PC-9 (cell line): ENCODE measurements at regions not wholly inside any gene's neighbourhood (a gene's known extent, or its start where the extent isn't known, plus 50 kb on each side); places are given as distances from the start of the nearest gene placed in this dataset.
"Not testable (repeated sequence)": the region's sequence is repeated elsewhere in the genome, so short reads cannot be mapped to it uniquely, and the experiment has no call there.

Experiments used
- BruUV-seq: library from RNA; stranded (reverse); fragments of 400-500 nt; replicated peaks from 2 replicates; lab custom pipeline; 2021; lab: Mats Ljungman, UMichigan
- CTCF ChIA-PET: fragments of 300-600 bp; sonication (Branson Sonifier 250); formaldehyde crosslinking; loops from one replicate; lab custom pipeline; 2022; ENCODE audit warnings: antibody characterized with exemption; lab: Charles Lee
- POLR2A ChIA-PET: fragments of 300-600 bp; sonication (Branson Sonifier 250); formaldehyde crosslinking; loops from one replicate; lab custom pipeline; 2022; ENCODE audit warnings: antibody characterized with exemption; ENCODE audit not compliant: unreplicated experiment; lab: Charles Lee
- DNase-seq, 2 experiments: peaks; one replicate each; pipeline versions ENCODE4 v3.0.0 to v3.0.0-alpha.2; 2015 to 2022; ENCODE audit warnings: mixed read lengths in 1 of 2
- H2AFZ ChIP-seq: fragments of 200-600 bp; sonication (generic); 2 replicates; pipeline ENCODE4 v1.8.1; 2017; ENCODE audit warnings: antibody characterized with exemption
- H3F3A ChIP-seq: fragments of 200-600 bp; sonication (generic); 2 replicates; pipeline ENCODE4 v1.8.1; 2017; ENCODE audit warnings: antibody characterized with exemption, mild to moderate bottlenecking, low read depth; ENCODE audit not compliant: insufficient read depth
- H3K27ac ChIP-seq: fragments of 200-600 bp; sonication (generic); 2 replicates; pipeline ENCODE4 v1.6.1; 2016; ENCODE audit warnings: mixed run types
- H3K27me3 ChIP-seq: fragments of 200-600 bp; sonication (generic); 2 replicates; pipeline ENCODE4 v1.6.1; 2016; ENCODE audit warnings: low read depth, mixed run types; ENCODE audit not compliant: insufficient read depth
- H3K36me3 ChIP-seq: fragments of 200-600 bp; sonication (generic); 2 replicates; pipeline ENCODE4 v1.6.1; 2016; ENCODE audit warnings: low read depth, mixed run types
- H3K4me1 ChIP-seq: fragments of 200-600 bp; sonication (generic); replicated peaks from 2 replicates; pipeline ENCODE4 v1.6.1; 2016; ENCODE audit warnings: mixed run types; ENCODE audit not compliant: insufficient read depth
- H3K4me2 ChIP-seq: fragments of 200-600 bp; sonication (generic); 2 replicates; pipeline ENCODE4 v1.6.1; 2017; ENCODE audit warnings: mixed run types
- H3K4me3 ChIP-seq: fragments of 200-600 bp; sonication (generic); 2 replicates; pipeline ENCODE4 v1.6.1; 2016; ENCODE audit warnings: mixed run types
- H3K79me2 ChIP-seq: fragments of 200-600 bp; sonication (generic); 2 replicates; pipeline ENCODE4 v1.6.1; 2017; ENCODE audit warnings: low read depth, mixed run types
- H3K9me2 ChIP-seq: fragments of 200-600 bp; sonication (generic); 2 replicates; pipeline ENCODE4 v1.8.1; 2017; ENCODE audit warnings: mild to moderate bottlenecking; ENCODE audit not compliant: insufficient read depth
- H3K9me3 ChIP-seq: fragments of 200-600 bp; sonication (generic); 2 replicates; pipeline ENCODE4 v1.8.1; 2016; ENCODE audit warnings: low read depth; ENCODE audit not compliant: insufficient read depth
- H4K20me1 ChIP-seq: fragments of 200-600 bp; sonication (generic); 2 replicates; pipeline ENCODE4 v1.8.1; 2017; ENCODE audit not compliant: insufficient read depth
- EZH2 ChIP-seq: fragments of 200-600 bp; sonication (generic); IDR thresholded peaks from 2 replicates; pipeline ENCODE4 v1.8.0; 2017; ENCODE audit warnings: antibody characterized with exemption, low read depth
- intact Hi-C: fragments of 100-400 bp; cut with micrococcal nuclease; formaldehyde crosslinking; loops from one replicate; pipeline ENCODE4 v1.10.0; 2022; ENCODE audit not compliant: unreplicated experiment
- TF ChIP-seq, protein P1 (sequence below): fragments of 200-600 bp; sonication (generic); conservative IDR thresholded peaks from 2 replicates; pipeline ENCODE4 v1.6.1; 2017; ENCODE audit warnings: mixed run types, antibody characterized with exemption, mild to moderate bottlenecking, moderate library complexity

DNA sequence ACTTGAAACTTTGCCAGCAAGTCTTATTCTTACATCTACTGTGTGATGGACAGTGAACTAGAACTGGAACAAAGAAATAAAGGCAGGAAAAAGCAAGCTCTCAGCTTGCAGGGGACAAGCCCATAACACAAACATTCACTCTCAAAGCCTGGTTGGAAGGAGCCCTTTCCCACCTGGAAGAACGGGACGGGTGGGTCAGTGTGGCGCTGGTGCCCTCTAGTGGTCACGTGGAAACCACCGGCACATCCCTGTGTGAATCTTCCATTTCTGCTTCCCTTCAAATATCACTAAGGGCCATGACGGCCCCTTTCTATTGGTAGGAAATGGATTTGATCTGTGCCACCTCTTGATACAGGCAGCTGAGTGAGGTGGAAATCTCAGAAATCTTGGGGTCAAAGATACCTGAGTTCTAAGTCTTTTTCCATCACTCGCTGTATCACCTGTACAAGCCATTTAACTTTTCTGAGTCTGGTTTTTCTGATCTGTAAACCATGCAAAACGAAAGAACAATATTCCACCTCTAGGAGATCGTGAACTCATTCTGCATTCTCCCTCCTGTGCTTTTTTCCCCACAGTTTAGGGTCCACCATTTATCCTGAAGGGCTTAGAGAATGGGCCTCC, 211.6 kb downstream of the MSX2 start:
- H3K4me1 ChIP-seq = no peaks in the 10 kb centered on the region
- no peaks in the 10 kb centered on the region for H4K20me1 ChIP-seq
- H3K27me3 ChIP-seq = peaks cover 33% of the 10 kb centered on the region
- H3K4me2 ChIP-seq = no peak overlapping the region
- POLR2A ChIA-PET = no interaction called here
- H3K9me2 ChIP-seq = no peaks in the 10 kb centered on the region
- H3F3A ChIP-seq = no peaks in the 10 kb centered on the region
- H3K4me3 ChIP-seq = no peak overlapping the region
- no peak for TF ChIP-seq EZH2
- TF ChIP-seq, protein P1, sequence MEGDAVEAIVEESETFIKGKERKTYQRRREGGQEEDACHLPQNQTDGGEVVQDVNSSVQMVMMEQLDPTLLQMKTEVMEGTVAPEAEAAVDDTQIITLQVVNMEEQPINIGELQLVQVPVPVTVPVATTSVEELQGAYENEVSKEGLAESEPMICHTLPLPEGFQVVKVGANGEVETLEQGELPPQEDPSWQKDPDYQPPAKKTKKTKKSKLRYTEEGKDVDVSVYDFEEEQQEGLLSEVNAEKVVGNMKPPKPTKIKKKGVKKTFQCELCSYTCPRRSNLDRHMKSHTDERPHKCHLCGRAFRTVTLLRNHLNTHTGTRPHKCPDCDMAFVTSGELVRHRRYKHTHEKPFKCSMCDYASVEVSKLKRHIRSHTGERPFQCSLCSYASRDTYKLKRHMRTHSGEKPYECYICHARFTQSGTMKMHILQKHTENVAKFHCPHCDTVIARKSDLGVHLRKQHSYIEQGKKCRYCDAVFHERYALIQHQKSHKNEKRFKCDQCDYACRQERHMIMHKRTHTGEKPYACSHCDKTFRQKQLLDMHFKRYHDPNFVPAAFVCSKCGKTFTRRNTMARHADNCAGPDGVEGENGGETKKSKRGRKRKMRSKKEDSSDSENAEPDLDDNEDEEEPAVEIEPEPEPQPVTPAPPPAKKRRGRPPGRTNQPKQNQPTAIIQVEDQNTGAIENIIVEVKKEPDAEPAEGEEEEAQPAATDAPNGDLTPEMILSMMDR = peak; percentile 87
- BruUV-seq = no TSS peak
- H3K79me2 ChIP-seq = no peaks in the 10 kb centered on the region
- intact Hi-C loops = loop anchor here (1.0 kb wide), 4 partner anchors 26 to 609 kb away; no protein-coding TSS in a partner anchor
- no peaks in the 10 kb centered on the region for H3K9me3 ChIP-seq
- H3K36me3 ChIP-seq = no peaks in the 10 kb centered on the region
- peak in 1 of 2 experiments; percentile 53 for DNase-seq
- no peak overlapping the region for H2AFZ ChIP-seq
- H3K27ac ChIP-seq = no peak overlapping the region
- CTCF ChIA-PET = no interaction called here

DNA sequence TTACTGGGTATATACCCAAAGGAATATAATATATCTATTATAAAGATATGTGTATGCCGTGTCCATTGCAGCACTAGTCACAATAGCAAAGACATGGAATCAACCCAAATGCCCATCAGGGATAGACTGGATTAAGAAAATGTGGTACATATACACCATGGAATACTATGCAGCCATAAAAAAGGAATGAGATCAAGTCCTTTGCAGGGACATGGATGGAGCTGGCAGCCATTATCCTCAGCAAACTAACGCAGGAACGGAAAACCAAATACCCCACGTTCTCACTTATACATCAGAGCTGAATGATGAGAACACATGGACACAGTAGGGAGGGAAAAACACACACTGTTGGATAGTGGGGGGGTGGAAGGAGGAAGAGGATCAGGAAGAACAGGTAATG, 206.7 kb downstream of the MSX2 start:
- CTCF ChIA-PET, H3K4me1 ChIP-seq, H3K9me3 ChIP-seq, DNase-seq, H4K20me1 ChIP-seq, H3K4me2 ChIP-seq, H3K4me3 ChIP-seq, H2AFZ ChIP-seq, H3F3A ChIP-seq, BruUV-seq, intact Hi-C loops, H3K36me3 ChIP-seq, H3K27ac ChIP-seq, POLR2A ChIA-PET, H3K79me2 ChIP-seq, H3K9me2 ChIP-seq: not testable (repeated sequence)
- H3K27me3 ChIP-seq = peaks cover 17% of the 10 kb centered on the region; the same call in 1 of the 2 replicates

DNA sequence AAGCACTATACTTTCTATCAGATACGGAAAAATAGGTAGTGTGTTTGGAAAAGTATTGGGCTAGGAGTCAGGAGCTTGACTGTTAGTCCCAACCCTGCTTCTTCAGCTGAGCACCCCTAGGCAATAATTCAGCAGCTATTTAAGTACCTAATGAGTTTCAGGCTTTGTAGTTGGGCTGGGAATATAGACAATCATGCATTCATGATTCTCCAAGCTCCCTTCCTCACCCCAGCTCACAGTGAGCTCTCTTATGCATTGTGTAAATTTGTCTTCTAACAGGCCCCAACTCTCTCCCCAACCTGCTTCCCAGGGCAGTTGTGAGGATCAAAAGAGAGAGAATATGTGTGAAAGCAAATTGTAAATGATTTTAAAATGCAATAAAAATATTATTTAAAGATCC, 201.2 kb downstream of the MSX2 start:
- TF ChIP-seq EZH2 = no peak
- TF ChIP-seq, protein P1 = no peak
- H3K4me3 ChIP-seq = no peak overlapping the region
- ChIA-PET CTCF (no interaction called here), POLR2A (no interaction called here)
- H3K4me2 ChIP-seq = no peak overlapping the region
- no peaks in the 10 kb centered on the region for H4K20me1 ChIP-seq
- H3K4me1 ChIP-seq = no peaks in the 10 kb centered on the region
- peaks cover 50% of the 10 kb centered on the region for H3K27me3 ChIP-seq
- no peaks in the 10 kb centered on the region for H3K36me3 ChIP-seq
- no peaks in the 10 kb centered on the region for H3F3A ChIP-seq
- no peak overlapping the region for H3K27ac ChIP-seq
- H3K9me3 ChIP-seq = no peaks in the 10 kb centered on the region
- intact Hi-C loops = no loop called here
- H2AFZ ChIP-seq = no peak overlapping the region
- DNase-seq = no peak
- BruUV-seq = no TSS peak
- H3K79me2 ChIP-seq = no peaks in the 10 kb centered on the region
- H3K9me2 ChIP-seq = no peaks in the 10 kb centered on the region

DNA sequence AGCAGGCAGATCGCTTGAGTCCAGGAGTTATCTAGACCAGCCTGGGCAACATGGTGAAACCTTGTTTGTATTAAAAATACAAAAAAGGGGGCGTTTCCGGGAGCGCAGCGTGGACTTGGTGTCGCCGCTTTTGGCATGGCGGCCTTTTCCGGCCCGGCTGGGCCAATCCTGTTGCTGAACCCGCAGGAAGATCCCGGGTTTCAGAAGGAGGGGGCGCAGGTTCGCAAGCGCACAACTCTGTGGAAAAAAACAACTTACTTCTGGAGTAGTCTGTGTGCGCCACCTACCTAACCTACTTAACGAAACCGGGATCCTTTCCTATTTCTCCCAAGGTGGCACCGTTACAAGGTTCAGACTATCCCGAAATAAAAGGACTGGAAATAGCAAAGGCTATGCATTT, 198.6 kb downstream of the MSX2 start:
- Histone ChIP-seq H3K27me3 (peaks cover 45% of the 10 kb centered on the region), H2AFZ (no peak overlapping the region), H3K9me3 (no peaks in the 10 kb centered on the region), H3F3A (no peaks in the 10 kb centered on the region), H3K79me2 (no peaks in the 10 kb centered on the region), H3K9me2 (no peaks in the 10 kb centered on the region), H3K4me2 (no peak overlapping the region), H3K36me3 (no peaks in the 10 kb centered on the region), H4K20me1 (no peaks in the 10 kb centered on the region), H3K4me3 (no peak overlapping the region), H3K4me1 (no peaks in the 10 kb centered on the region), H3K27ac (no peak overlapping the region)
- no peak for TF ChIP-seq EZH2
- TF ChIP-seq, protein P1 = no peak
- CTCF ChIA-PET = no interaction called here
- POLR2A ChIA-PET = no interaction called here
- BruUV-seq = no TSS peak
- intact Hi-C loops = no loop called here
- no peak for DNase-seq
